Caco-2 (cell line): ENCODE measurements at regions not wholly inside any gene's neighbourhood (a gene's known extent, or its start where the extent isn't known, plus 50 kb on each side); places are given as distances from the start of the nearest gene placed in this dataset.

Experiments
- BruUV-seq: library from RNA; stranded (reverse); fragments of 400-500 nt; replicated peaks from 2 replicates; lab custom pipeline; 2021; lab: Mats Ljungman, UMichigan
- CTCF ChIA-PET: fragments of 300-600 bp; sonication (Branson Sonifier 250); formaldehyde crosslinking; loops from one replicate; lab custom pipeline; 2022; ENCODE audit warnings: antibody characterized with exemption; lab: Charles Lee
- POLR2A ChIA-PET: fragments of 300-600 bp; sonication (Branson Sonifier 250); formaldehyde crosslinking; loops from one replicate; lab custom pipeline; 2022; ENCODE audit warnings: antibody characterized with exemption; lab: Charles Lee
- DNase-seq, 2 experiments: peaks; one replicate each; pipeline versions ENCODE4 v3.0.0 to v3.0.0-alpha.2; 2020 to 2022
- H3K27me3 ChIP-seq: replicated peaks from 2 replicates; pipeline ENCODE4 v1.6.0; 2011; ENCODE audit warnings: low read length; ENCODE audit not compliant: control insufficient read depth, insufficient read depth
- H3K36me3 ChIP-seq: 2 replicates; pipeline ENCODE4 v1.5.1; 2011; ENCODE audit warnings: low read length; ENCODE audit not compliant: control insufficient read depth, insufficient read depth
- H3K4me1 ChIP-seq: fragments of 250-450 bp; sonication (Bioruptor Pico); 2 replicates; pipeline ENCODE4 v1.5.1; 2020; ENCODE audit warnings: mild to moderate bottlenecking
- H3K4me3 ChIP-seq: 2 replicates; pipeline ENCODE4 v1.5.1; 2011; ENCODE audit warnings: low read depth, mild to moderate bottlenecking, control low read depth, low read length
- H3K9me3 ChIP-seq: fragments of 250-450 bp; sonication (Bioruptor Pico); 2 replicates; pipeline ENCODE4 v1.5.1; 2020; ENCODE audit warnings: mild to moderate bottlenecking, moderate library complexity
- H3K27ac Mint-ChIP-seq: one replicate; pipeline ENCODE4 v1.8.0; 2022; ENCODE audit warnings: mixed read lengths; ENCODE audit not compliant: unreplicated experiment
- H3K27me3 Mint-ChIP-seq: one replicate; pipeline ENCODE4 v1.8.0; 2022; ENCODE audit warnings: mixed read lengths; ENCODE audit not compliant: insufficient read depth, unreplicated experiment
- H3K36me3 Mint-ChIP-seq: one replicate; pipeline ENCODE4 v1.8.0; 2022; ENCODE audit warnings: mild to moderate bottlenecking, mixed read lengths; ENCODE audit not compliant: insufficient read depth, unreplicated experiment
- H3K4me1 Mint-ChIP-seq: one replicate; pipeline ENCODE4 v1.8.0; 2022; ENCODE audit warnings: low read depth, mixed read lengths; ENCODE audit not compliant: unreplicated experiment
- H3K4me3 Mint-ChIP-seq: one replicate; pipeline ENCODE4 v1.8.0; 2022; ENCODE audit warnings: mild to moderate bottlenecking, moderate library complexity, mixed read lengths; ENCODE audit not compliant: unreplicated experiment
- H3K9me3 Mint-ChIP-seq: one replicate; pipeline ENCODE4 v1.8.0; 2022; ENCODE audit warnings: mixed read lengths; ENCODE audit not compliant: unreplicated experiment
- intact Hi-C: fragments of 100-400 bp; cut with micrococcal nuclease; formaldehyde crosslinking; loops from one replicate; pipeline ENCODE4 v1.10.0; 2022; ENCODE audit not compliant: unreplicated experiment
- TF ChIP-seq, protein P1 (sequence below), 2 experiments: fragments of 200-600 bp in 1 of 2; IDR thresholded peaks; 1 replicate in 1 of 2; 2 replicates in 1 of 2; pipeline versions ENCODE4 v1.5.1 to v1.8.0; 2011 to 2022; ENCODE audit warnings: antibody characterized with exemption in 1 of 2, control low read depth in 1 of 2, inconsistent platforms in 1 of 2, low read depth in 1 of 2, low read length in 1 of 2, mild to moderate bottlenecking in 1 of 2, moderate library complexity in 1 of 2; ENCODE audit not compliant: insufficient read depth in 1 of 2, severe bottlenecking in 1 of 2, unreplicated experiment in 1 of 2

DNA sequence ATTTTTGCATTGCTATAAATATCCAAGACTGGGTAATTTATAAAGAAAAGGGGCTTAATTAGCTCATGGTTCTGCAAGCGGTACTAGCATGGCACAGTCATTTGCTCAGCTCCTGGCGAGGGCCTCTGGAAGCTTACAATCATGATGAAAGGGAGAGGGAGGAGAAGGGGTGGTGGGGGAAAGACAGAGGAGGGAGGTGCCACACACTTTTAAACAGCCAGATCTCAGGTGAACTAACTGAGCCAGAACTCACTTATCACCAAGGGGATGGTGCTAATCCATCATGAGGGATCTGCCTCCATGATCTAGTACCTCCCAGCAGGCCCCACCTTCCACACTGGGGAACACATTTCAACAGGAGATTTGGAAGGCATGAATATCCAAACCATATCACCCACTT, 476.3 kb downstream of the PCNX1 start:
- BruUV-seq = no TSS peak
- peak overlapping the region; percentile 92 for H3K27ac Mint-ChIP-seq
- H3K4me1 ChIP-seq = peaks cover 63% of the 10 kb centered on the region
- CTCF ChIA-PET = interaction anchor here (0.6 kb wide), 1 partner anchor 47 kb away, joined by 7 read pairs; no protein-coding TSS in a partner anchor
- no peak overlapping the region for H3K4me3 ChIP-seq
- no peaks in the 10 kb centered on the region for H3K27me3 ChIP-seq
- no peaks in the 10 kb centered on the region for H3K36me3 ChIP-seq
- no peak overlapping the region for H3K4me3 Mint-ChIP-seq
- peaks cover 10% of the 10 kb centered on the region for H3K9me3 Mint-ChIP-seq
- peaks cover 22% of the 10 kb centered on the region for H3K36me3 Mint-ChIP-seq
- intact Hi-C loops = loop anchor here (5.0 kb wide), 2 partner anchors 61 to 139 kb away; partner anchors contain the start of gene SIPA1L1
- TF ChIP-seq, protein P1, sequence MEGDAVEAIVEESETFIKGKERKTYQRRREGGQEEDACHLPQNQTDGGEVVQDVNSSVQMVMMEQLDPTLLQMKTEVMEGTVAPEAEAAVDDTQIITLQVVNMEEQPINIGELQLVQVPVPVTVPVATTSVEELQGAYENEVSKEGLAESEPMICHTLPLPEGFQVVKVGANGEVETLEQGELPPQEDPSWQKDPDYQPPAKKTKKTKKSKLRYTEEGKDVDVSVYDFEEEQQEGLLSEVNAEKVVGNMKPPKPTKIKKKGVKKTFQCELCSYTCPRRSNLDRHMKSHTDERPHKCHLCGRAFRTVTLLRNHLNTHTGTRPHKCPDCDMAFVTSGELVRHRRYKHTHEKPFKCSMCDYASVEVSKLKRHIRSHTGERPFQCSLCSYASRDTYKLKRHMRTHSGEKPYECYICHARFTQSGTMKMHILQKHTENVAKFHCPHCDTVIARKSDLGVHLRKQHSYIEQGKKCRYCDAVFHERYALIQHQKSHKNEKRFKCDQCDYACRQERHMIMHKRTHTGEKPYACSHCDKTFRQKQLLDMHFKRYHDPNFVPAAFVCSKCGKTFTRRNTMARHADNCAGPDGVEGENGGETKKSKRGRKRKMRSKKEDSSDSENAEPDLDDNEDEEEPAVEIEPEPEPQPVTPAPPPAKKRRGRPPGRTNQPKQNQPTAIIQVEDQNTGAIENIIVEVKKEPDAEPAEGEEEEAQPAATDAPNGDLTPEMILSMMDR (IDR thresholded peaks at IDR 0.05; ENCODE audit: insufficient read depth in 1 of 2, low read depth in 1 of 2, low read length in 1 of 2, severe bottlenecking in 1 of 2, unreplicated experiment in 1 of 2) = no peak
- no peaks in the 10 kb centered on the region for H3K27me3 Mint-ChIP-seq
- peaks cover 61% of the 10 kb centered on the region for H3K4me1 Mint-ChIP-seq
- DNase-seq = no peak
- POLR2A ChIA-PET = no interaction called here
- H3K9me3 ChIP-seq = 0 out of 2 replicates have a peak, but pooled peaks cover 5% of the 10 kb centered on the region

DNA sequence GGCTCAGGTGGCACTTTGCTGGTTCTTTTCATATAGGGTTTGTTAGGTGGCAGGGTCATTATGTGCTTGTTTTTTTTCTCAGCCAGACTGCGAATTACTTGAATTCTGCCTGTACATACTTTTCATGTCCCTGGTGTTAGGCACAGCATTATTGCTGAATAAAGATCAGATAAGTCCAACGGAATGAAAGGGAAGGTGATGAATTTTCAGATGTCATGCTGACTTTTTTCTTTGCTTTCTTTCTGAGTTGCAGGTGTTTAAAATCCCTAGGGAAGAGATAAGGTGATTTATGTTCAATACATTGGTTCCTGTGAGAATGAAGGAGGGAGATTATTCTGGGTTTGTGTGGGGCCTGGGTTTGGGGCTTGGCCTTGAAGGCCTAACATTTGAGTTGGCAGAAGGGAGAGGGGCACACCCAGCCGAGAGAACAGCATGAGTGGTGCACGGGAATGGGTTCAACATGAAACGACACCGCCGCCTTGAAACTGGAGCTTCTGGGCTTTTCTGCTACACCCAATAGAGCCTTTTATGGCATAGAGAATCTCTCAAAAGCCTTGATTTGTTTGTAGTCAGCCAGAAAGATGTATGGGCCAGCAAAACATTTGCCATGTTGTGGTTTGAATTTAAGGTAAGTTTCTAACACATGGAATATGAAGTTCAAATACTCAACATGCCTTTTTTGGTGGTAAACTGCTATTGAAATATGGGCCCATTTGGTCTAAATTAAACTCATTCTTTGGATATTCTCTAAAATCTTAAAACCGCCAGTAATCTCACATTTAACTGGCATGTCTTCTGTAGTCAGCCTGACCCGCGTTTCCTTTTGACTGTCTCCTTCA, 477.0 kb downstream of the PCNX1 start:
- H3K27me3 ChIP-seq = no peaks in the 10 kb centered on the region
- TF ChIP-seq, protein P1 (IDR thresholded peaks at IDR 0.05; ENCODE audit: insufficient read depth in 1 of 2, low read depth in 1 of 2, low read length in 1 of 2, severe bottlenecking in 1 of 2, unreplicated experiment in 1 of 2) = no peak
- peaks cover 18% of the 10 kb centered on the region for H3K36me3 Mint-ChIP-seq
- H3K4me1 Mint-ChIP-seq = peaks cover 61% of the 10 kb centered on the region
- H3K9me3 ChIP-seq = 0 out of 2 replicates have a peak, but pooled peaks cover 5% of the 10 kb centered on the region
- BruUV-seq = no TSS peak
- no peaks in the 10 kb centered on the region for H3K27me3 Mint-ChIP-seq
- ChIA-PET POLR2A (no interaction called here), CTCF (no interaction called here)
- H3K4me3 ChIP-seq = no peak overlapping the region
- intact Hi-C loops = loop anchor here (5.0 kb wide), 2 partner anchors 62 to 138 kb away; partner anchors contain the start of gene SIPA1L1
- no peak for DNase-seq
- no peaks in the 10 kb centered on the region for H3K36me3 ChIP-seq
- H3K4me1 ChIP-seq = peaks cover 70% of the 10 kb centered on the region
- peaks cover 7% of the 10 kb centered on the region for H3K9me3 Mint-ChIP-seq
- peak overlapping the region; percentile 92 for H3K27ac Mint-ChIP-seq
- H3K4me3 Mint-ChIP-seq = no peak overlapping the region

DNA sequence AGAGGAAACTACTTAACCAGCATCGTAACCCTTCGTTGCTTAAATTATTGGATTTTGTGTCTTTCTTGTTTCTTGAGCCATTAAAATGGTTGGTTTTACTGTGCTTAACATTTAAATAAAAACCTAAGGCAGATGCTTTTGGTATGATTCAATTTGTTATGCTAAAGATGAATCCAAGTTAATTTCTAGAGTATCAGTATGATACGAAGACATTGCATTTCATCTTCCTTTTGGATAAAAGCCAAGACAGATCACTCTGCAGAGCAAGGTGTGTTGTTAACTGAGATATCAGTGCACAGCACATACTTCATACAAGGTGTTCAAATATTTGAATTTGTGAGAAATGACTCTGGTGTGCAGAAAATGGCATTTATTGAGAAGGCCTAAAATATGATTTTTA, 480.5 kb downstream of the PCNX1 start:
- Mint-ChIP-seq H3K4me1 (peaks cover 35% of the 10 kb centered on the region), H3K4me3 (no peak overlapping the region), H3K27me3 (no peaks in the 10 kb centered on the region), H3K9me3 (peaks cover 7% of the 10 kb centered on the region), H3K27ac (no peak overlapping the region), H3K36me3 (peaks cover 7% of the 10 kb centered on the region)
- Histone ChIP-seq H3K4me3 (no peak overlapping the region), H3K9me3 (0 out of 2 replicates have a peak, but pooled peaks cover 3% of the 10 kb centered on the region), H3K36me3 (no peaks in the 10 kb centered on the region), H3K4me1 (peaks cover 41% of the 10 kb centered on the region), H3K27me3 (no peaks in the 10 kb centered on the region)
- intact Hi-C loops = no loop called here
- no TSS peak for BruUV-seq
- ChIA-PET POLR2A (no interaction called here), CTCF (no interaction called here)
- TF ChIP-seq, protein P1 (IDR thresholded peaks at IDR 0.05; ENCODE audit: insufficient read depth in 1 of 2, low read depth in 1 of 2, low read length in 1 of 2, severe bottlenecking in 1 of 2, unreplicated experiment in 1 of 2) = no peak
- DNase-seq = no peak
